ENCODE measurements at regions not wholly inside any gene's neighbourhood (a gene's known extent, or its start where the extent isn't known, plus 50 kb on each side); places are given as distances from the start of the nearest gene placed in this dataset.

DNA sequence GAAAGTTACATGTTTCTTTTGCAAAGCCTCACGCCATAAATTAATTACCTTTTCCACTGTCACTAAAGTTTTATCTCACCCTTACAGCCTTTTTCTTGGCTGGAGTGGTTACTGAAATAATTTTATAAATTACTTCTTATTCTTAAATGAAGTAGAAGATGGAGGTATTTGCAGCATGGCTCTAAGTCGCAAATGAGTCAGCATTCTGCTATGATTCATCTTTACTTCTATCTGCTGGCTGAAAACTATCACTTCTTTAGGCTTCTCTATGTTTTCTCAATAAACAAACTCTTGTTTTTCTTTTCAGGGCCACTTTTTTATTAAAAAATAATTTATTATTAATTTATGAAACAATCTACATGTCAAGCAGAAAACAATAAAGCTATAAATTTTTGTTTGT lies 210.2 kb upstream of the GYPA start:
- peaks cover 0 to 6% (median 0%) of the 10 kb centered on the region in 4 donors for H3K27me3 ChIP-seq (ENCODE audit: control insufficient read depth in 4 of 4, insufficient read depth in 4 of 4, low read length in 3 of 4)
- WGBS, result 83% methylated on average over 2 of the region's 2 CpGs
- H3K4me1 ChIP-seq (ENCODE audit: control insufficient read depth in 4 of 4, insufficient read depth in 4 of 4, low read length in 3 of 4), result no peaks in the 10 kb centered on the region
- no peak overlapping the region for H3K9ac ChIP-seq (ENCODE audit: low read depth in 1 of 2, low read length in 2 of 2)
- DNase-seq (ENCODE audit: low spot score), result no peak
- H3K36me3 ChIP-seq (ENCODE audit: control insufficient read depth in 4 of 4, insufficient read depth in 3 of 4, low read depth in 1 of 4, low read length in 3 of 4), result no peaks in the 10 kb centered on the region
- no peak for TF ChIP-seq ATF3 (IDR thresholded peaks at IDR 0.05)
- TF ChIP-seq, protein P1, sequence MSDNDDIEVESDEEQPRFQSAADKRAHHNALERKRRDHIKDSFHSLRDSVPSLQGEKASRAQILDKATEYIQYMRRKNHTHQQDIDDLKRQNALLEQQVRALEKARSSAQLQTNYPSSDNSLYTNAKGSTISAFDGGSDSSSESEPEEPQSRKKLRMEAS (IDR thresholded peaks at IDR 0.05), result no peak
- no peaks in the 10 kb centered on the region for H3K9me3 ChIP-seq (ENCODE audit: control insufficient read depth in 4 of 4, low read length in 3 of 4)
- H3K27ac ChIP-seq (ENCODE audit: low read depth in 1 of 2, low read length in 2 of 2), result no peak overlapping the region
- no peak overlapping the region for H3K4me3 ChIP-seq (ENCODE audit: low read depth in 1 of 3, low read length in 3 of 3)

DNA sequence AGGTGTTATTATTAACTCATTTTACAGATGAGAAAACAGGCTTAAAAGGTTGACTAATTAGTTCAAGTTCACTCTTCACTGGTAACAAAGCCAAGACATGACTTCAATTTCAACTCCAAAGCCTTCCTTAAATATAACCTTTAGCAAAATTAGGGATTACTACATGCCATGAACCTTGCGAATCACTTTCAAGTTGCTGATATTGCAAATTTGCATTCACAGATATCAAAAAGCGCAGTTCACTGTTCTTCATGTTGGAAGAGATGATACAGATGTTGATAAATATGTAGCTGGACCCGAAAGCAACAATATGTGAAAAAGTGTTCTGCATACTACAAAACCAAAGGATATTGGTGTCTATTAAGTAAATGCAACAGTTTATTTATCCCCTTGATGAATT lies 210.8 kb upstream of the GYPA start:
- Histone ChIP-seq H3K4me1 (ENCODE audit: control insufficient read depth in 4 of 4, insufficient read depth in 4 of 4, low read length in 3 of 4) (no peaks in the 10 kb centered on the region), H3K36me3 (ENCODE audit: control insufficient read depth in 4 of 4, insufficient read depth in 3 of 4, low read depth in 1 of 4, low read length in 3 of 4) (no peaks in the 10 kb centered on the region), H3K9me3 (ENCODE audit: control insufficient read depth in 4 of 4, low read length in 3 of 4) (no peaks in the 10 kb centered on the region), H3K27ac (ENCODE audit: low read depth in 1 of 2, low read length in 2 of 2) (no peak overlapping the region), H3K9ac (ENCODE audit: low read depth in 1 of 2, low read length in 2 of 2) (no peak overlapping the region), H3K4me3 (ENCODE audit: low read depth in 1 of 3, low read length in 3 of 3) (no peak overlapping the region), H3K27me3 (ENCODE audit: control insufficient read depth in 4 of 4, insufficient read depth in 4 of 4, low read length in 3 of 4) (peaks cover 0 to 6% (median 0%) of the 10 kb centered on the region in 4 donors)
- no peak for DNase-seq (ENCODE audit: low spot score)
- TF ChIP-seq SP1 (IDR thresholded peaks at IDR 0.05) (no peak), RAD21 (IDR thresholded peaks at IDR 0.05) (no peak), HNF4A (conservative IDR thresholded peaks at IDR 0.05) (no peak), GABPA (IDR thresholded peaks at IDR 0.05 in 1 of 2, conservative IDR thresholded peaks at IDR 0.05 in 1 of 2) (no peak), HNF4G (IDR thresholded peaks at IDR 0.05) (no peak), RXRA (IDR thresholded peaks at IDR 0.05) (no peak), YY1 (IDR thresholded peaks at IDR 0.05) (no peak), NR2F2 (IDR thresholded peaks at IDR 0.05) (no peak), ATF3 (IDR thresholded peaks at IDR 0.05) (no peak), FOXA1 (IDR thresholded peaks at IDR 0.05) (no peak), JUND (IDR thresholded peaks at IDR 0.05) (no peak), ZBTB33 (IDR thresholded peaks at IDR 0.05) (no peak), EGR1 (IDR thresholded peaks at IDR 0.05; ENCODE audit: low read depth in 2 of 2) (no peak), TAF1 (conservative IDR thresholded peaks at IDR 0.05) (no peak), FOXA2 (IDR thresholded peaks at IDR 0.05) (no peak)
- TF ChIP-seq, protein P2, sequence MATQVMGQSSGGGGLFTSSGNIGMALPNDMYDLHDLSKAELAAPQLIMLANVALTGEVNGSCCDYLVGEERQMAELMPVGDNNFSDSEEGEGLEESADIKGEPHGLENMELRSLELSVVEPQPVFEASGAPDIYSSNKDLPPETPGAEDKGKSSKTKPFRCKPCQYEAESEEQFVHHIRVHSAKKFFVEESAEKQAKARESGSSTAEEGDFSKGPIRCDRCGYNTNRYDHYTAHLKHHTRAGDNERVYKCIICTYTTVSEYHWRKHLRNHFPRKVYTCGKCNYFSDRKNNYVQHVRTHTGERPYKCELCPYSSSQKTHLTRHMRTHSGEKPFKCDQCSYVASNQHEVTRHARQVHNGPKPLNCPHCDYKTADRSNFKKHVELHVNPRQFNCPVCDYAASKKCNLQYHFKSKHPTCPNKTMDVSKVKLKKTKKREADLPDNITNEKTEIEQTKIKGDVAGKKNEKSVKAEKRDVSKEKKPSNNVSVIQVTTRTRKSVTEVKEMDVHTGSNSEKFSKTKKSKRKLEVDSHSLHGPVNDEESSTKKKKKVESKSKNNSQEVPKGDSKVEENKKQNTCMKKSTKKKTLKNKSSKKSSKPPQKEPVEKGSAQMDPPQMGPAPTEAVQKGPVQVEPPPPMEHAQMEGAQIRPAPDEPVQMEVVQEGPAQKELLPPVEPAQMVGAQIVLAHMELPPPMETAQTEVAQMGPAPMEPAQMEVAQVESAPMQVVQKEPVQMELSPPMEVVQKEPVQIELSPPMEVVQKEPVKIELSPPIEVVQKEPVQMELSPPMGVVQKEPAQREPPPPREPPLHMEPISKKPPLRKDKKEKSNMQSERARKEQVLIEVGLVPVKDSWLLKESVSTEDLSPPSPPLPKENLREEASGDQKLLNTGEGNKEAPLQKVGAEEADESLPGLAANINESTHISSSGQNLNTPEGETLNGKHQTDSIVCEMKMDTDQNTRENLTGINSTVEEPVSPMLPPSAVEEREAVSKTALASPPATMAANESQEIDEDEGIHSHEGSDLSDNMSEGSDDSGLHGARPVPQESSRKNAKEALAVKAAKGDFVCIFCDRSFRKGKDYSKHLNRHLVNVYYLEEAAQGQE (IDR thresholded peaks at IDR 0.05), result no peak
- TF ChIP-seq, protein P1 (IDR thresholded peaks at IDR 0.05), result no peak
- TF ChIP-seq, protein P3, sequence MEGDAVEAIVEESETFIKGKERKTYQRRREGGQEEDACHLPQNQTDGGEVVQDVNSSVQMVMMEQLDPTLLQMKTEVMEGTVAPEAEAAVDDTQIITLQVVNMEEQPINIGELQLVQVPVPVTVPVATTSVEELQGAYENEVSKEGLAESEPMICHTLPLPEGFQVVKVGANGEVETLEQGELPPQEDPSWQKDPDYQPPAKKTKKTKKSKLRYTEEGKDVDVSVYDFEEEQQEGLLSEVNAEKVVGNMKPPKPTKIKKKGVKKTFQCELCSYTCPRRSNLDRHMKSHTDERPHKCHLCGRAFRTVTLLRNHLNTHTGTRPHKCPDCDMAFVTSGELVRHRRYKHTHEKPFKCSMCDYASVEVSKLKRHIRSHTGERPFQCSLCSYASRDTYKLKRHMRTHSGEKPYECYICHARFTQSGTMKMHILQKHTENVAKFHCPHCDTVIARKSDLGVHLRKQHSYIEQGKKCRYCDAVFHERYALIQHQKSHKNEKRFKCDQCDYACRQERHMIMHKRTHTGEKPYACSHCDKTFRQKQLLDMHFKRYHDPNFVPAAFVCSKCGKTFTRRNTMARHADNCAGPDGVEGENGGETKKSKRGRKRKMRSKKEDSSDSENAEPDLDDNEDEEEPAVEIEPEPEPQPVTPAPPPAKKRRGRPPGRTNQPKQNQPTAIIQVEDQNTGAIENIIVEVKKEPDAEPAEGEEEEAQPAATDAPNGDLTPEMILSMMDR (IDR thresholded peaks at IDR 0.05; ENCODE audit: low read depth, low read length, missing input control), result no peak
- 71% methylated on average over 3 of the region's 3 CpGs for WGBS

Measured in liver (tissue), 8 donors.